ENCODE measurements at regions not wholly inside any gene's neighbourhood (a gene's known extent, or its start where the extent isn't known, plus 50 kb on each side); places are given as distances from the start of the nearest gene placed in this dataset.

DNA sequence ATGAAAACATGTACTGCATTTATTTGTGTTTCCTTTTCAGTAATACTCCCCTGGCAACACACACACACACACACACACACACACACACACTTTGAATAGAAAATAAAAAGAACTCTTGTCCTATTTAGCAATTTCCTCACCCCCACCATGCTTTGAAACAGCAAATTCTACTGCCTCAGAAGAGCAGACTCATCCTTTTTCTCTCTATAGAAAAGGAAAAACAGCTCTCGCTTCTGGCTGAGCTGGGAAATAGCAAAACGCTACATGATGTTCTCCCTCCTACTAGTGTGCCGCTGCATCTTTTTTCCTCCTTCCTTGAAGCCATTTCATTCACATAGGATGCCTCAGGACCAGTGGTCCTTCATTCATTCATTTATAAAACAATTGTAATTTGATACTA, 453.6 kb downstream of the CSNK1G3 start:
- no peak for DNase-seq (ENCODE audit: extremely low spot score)
- ChIA-PET POLR2A (no interaction called here), CTCF (no interaction called here)
- no peak for TF ChIP-seq CTCF (IDR thresholded peaks at IDR 0.05; ENCODE audit: control extremely low read depth, extremely low read depth, low read depth, missing control alignments)

GRCh38 chr5:123964884-123965283, 452.9 kb downstream of the CSNK1G3 start:
- CTCF ChIA-PET, result no interaction called here
- no peak for TF ChIP-seq CTCF (IDR thresholded peaks at IDR 0.05; ENCODE audit: control extremely low read depth, extremely low read depth, low read depth, missing control alignments)
- POLR2A ChIA-PET, result no interaction called here
- no peak for DNase-seq (ENCODE audit: extremely low spot score)

DNA sequence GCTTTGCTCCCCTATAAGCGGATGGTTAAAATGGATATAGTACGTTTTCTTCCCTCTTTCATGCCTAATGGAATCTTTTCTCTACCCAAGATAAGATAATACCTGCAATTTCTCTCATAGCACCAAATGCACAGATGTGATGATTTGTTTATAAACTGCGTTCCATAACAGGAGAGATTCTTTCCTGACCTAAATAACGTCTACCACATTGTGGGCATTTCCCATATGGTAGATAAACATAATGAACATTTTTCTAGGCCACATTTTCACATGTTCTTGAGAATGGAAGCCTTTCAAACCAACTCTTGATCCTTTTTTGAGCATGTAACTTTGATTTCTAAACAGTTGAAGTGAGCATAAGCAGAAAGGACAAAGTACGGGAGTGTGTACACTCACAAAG, 448.5 kb downstream of the CSNK1G3 start:
- no peak for DNase-seq (ENCODE audit: extremely low spot score)
- no peak for TF ChIP-seq CTCF (IDR thresholded peaks at IDR 0.05; ENCODE audit: control extremely low read depth, extremely low read depth, low read depth, missing control alignments)
- CTCF ChIA-PET, result no interaction called here
- POLR2A ChIA-PET, result no interaction called here

DNA sequence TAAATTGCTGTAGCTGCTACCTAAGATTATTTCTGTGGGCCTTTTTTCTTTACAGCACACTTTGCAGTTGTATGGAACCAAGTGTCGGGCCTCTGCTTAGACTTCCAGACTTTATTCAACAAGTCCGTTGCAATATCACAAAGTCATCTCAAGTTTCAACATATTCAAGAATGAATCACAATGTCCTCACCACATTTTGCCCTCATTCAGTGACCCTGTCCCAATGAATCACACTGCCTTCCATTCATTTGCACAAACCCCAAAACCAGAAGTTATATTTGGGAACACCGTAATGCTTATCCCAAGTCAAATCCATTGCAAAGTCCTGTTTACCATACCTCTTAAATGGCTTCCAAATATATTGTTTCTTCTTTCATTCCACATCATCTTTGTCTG, 439.6 kb downstream of the CSNK1G3 start:
- ChIA-PET POLR2A (no interaction called here), CTCF (no interaction called here)
- TF ChIP-seq CTCF (IDR thresholded peaks at IDR 0.05; ENCODE audit: control extremely low read depth, extremely low read depth, low read depth, missing control alignments), result no peak
- no peak for DNase-seq (ENCODE audit: extremely low spot score)

DNA sequence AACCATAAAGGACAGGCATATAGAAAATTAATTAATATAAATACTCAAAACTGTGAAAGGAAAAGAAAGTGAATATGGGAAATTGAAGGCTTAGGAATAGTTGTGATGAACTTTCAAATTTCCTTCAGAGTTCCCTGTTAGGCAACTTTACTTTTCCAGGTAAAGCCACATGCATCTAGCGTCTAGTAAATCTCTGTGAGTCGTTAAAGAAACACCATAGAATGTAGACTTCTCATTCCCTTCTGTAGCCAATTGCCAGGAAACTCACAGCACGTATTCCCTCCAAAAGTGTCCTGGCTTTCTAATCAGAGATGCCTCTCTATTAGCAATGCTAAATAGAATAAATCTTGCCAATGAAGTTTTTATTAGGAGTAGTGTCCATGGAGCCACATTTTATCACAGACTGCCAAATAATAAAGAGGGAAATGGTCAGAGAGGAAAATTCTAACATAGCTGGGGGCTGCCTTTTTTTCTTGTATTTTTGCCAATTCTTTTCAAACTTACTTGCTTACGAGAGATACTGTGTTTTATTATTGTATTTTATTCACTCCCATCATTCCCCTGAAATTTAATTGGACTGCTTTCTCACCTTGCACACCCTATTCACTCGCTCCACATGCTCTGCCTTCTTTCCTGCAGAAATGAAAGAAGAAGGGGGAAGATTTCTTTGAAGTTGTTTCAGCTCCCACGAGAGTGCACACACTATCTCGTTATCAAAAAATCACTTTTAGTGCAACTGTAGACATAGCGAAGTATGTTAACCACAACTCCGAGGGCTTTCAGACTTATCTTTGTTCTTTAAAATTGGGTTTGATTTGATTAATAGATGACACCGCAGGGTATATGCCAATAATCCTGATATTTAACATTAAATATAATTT, 439.0 kb downstream of the CSNK1G3 start:
- ChIA-PET POLR2A (no interaction called here), CTCF (no interaction called here)
- no peak for DNase-seq (ENCODE audit: extremely low spot score)
- no peak for TF ChIP-seq CTCF (IDR thresholded peaks at IDR 0.05; ENCODE audit: control extremely low read depth, extremely low read depth, low read depth, missing control alignments)

GRCh38 chr5:123949807-123950340, 437.9 kb downstream of the CSNK1G3 start:
- ChIA-PET POLR2A (no interaction called here), CTCF (no interaction called here)
- no peak for TF ChIP-seq CTCF (IDR thresholded peaks at IDR 0.05; ENCODE audit: control extremely low read depth, extremely low read depth, low read depth, missing control alignments)
- DNase-seq (ENCODE audit: extremely low spot score), result no peak
